PC-9 (cell line): ENCODE measurements at regions not wholly inside any gene's neighbourhood (a gene's known extent, or its start where the extent isn't known, plus 50 kb on each side); places are given as distances from the start of the nearest gene placed in this dataset.

Source experiments
- EZH2 ChIP-seq: fragments of 200-600 bp; sonication (generic); IDR thresholded peaks from 2 replicates; pipeline ENCODE4 v1.8.0; 2017; ENCODE audit warnings: antibody characterized with exemption, low read depth
- TF ChIP-seq, protein P1 (sequence below): fragments of 200-600 bp; sonication (generic); conservative IDR thresholded peaks from 2 replicates; pipeline ENCODE4 v1.6.1; 2017; ENCODE audit warnings: mixed run types, antibody characterized with exemption, mild to moderate bottlenecking, moderate library complexity

GRCh38 chr2:215746887-215747615, 266.3 kb downstream of the MREG start:
- TF ChIP-seq, protein P1, sequence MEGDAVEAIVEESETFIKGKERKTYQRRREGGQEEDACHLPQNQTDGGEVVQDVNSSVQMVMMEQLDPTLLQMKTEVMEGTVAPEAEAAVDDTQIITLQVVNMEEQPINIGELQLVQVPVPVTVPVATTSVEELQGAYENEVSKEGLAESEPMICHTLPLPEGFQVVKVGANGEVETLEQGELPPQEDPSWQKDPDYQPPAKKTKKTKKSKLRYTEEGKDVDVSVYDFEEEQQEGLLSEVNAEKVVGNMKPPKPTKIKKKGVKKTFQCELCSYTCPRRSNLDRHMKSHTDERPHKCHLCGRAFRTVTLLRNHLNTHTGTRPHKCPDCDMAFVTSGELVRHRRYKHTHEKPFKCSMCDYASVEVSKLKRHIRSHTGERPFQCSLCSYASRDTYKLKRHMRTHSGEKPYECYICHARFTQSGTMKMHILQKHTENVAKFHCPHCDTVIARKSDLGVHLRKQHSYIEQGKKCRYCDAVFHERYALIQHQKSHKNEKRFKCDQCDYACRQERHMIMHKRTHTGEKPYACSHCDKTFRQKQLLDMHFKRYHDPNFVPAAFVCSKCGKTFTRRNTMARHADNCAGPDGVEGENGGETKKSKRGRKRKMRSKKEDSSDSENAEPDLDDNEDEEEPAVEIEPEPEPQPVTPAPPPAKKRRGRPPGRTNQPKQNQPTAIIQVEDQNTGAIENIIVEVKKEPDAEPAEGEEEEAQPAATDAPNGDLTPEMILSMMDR = no peak
- TF ChIP-seq EZH2 = no peak
